Loucy (cell line): ENCODE measurements at regions not wholly inside any gene's neighbourhood (a gene's known extent, or its start where the extent isn't known, plus 50 kb on each side); places are given as distances from the start of the nearest gene placed in this dataset.

Experiments used
- H2AFZ ChIP-seq: fragments of 200-600 bp; sonication (generic); 2 replicates; pipeline ENCODE4 v1.6.0; 2016; ENCODE audit warnings: antibody characterized with exemption, mild to moderate bottlenecking, low read length, moderate library complexity
- H3F3A ChIP-seq: fragments of 200-600 bp; 2 replicates; pipeline ENCODE4 v1.6.0; 2016; ENCODE audit warnings: antibody characterized with exemption, low read depth, mild to moderate bottlenecking
- H3K27me3 ChIP-seq: fragments of 200-600 bp; sonication (generic); 2 replicates; pipeline ENCODE4 v1.6.1; 2014; ENCODE audit warnings: low read length, mild to moderate bottlenecking; ENCODE audit not compliant: insufficient read depth, poor library complexity, severe bottlenecking
- H3K36me3 ChIP-seq: fragments of 200-600 bp; sonication (generic); 2 replicates; pipeline ENCODE4 v1.6.1; 2016; ENCODE audit warnings: low read length; ENCODE audit not compliant: insufficient read depth
- H3K4me1 ChIP-seq: fragments of 200-600 bp; sonication (generic); 2 replicates; pipeline ENCODE4 v1.5.1; 2014; ENCODE audit warnings: low read length, mild to moderate bottlenecking; ENCODE audit not compliant: insufficient read depth, poor library complexity, severe bottlenecking
- H3K4me2 ChIP-seq: fragments of 200-600 bp; sonication (generic); 2 replicates; pipeline ENCODE4 v1.6.0; 2014; ENCODE audit warnings: antibody characterized with exemption, low read length, low read depth, mild to moderate bottlenecking; ENCODE audit not compliant: poor library complexity, severe bottlenecking
- H3K4me3 ChIP-seq: fragments of 200-600 bp; sonication (generic); 2 replicates; pipeline ENCODE4 v1.5.1; 2014; ENCODE audit warnings: low read length, mild to moderate bottlenecking, mixed read lengths; ENCODE audit not compliant: poor library complexity, severe bottlenecking
- H3K79me2 ChIP-seq: fragments of 200-600 bp; sonication (generic); 2 replicates; pipeline ENCODE4 v1.6.1; 2014; ENCODE audit warnings: low read length; ENCODE audit not compliant: insufficient read depth
- H3K9ac ChIP-seq: fragments of 200-600 bp; sonication (generic); 2 replicates; pipeline ENCODE4 v1.6.0; 2014; ENCODE audit warnings: mild to moderate bottlenecking, low read depth, low read length, moderate library complexity; ENCODE audit not compliant: poor library complexity, severe bottlenecking
- H3K9me2 ChIP-seq: fragments of 200-600 bp; sonication (generic); replicated peaks from 2 replicates; pipeline ENCODE4 v1.6.1; 2016; ENCODE audit warnings: low read depth, low read length, mixed read lengths
- H3K9me3 ChIP-seq: fragments of 200-600 bp; sonication (generic); 2 replicates; pipeline ENCODE4 v1.6.1; 2014; ENCODE audit warnings: mild to moderate bottlenecking, antibody characterized with exemption, low read length, low read depth; ENCODE audit not compliant: insufficient read depth
- H4K20me1 ChIP-seq: fragments of 200-600 bp; sonication (generic); 2 replicates; pipeline ENCODE4 v1.6.0; 2014; ENCODE audit warnings: antibody characterized with exemption, low read length, mild to moderate bottlenecking; ENCODE audit not compliant: insufficient read depth, poor library complexity, severe bottlenecking
- EZH2phosphoT487 ChIP-seq: fragments of 200-600 bp; IDR thresholded peaks from 2 replicates; pipeline ENCODE4 v1.6.1; 2018; ENCODE audit warnings: antibody characterized with exemption, mild to moderate bottlenecking, moderate library complexity, borderline replicate concordance
- TF ChIP-seq, protein P1 (sequence below): fragments of 200-600 bp; sonication (generic); conservative IDR thresholded peaks from 2 replicates; pipeline ENCODE4 v1.5.1; 2014; ENCODE audit warnings: mild to moderate bottlenecking, antibody characterized with exemption, low read length

DNA sequence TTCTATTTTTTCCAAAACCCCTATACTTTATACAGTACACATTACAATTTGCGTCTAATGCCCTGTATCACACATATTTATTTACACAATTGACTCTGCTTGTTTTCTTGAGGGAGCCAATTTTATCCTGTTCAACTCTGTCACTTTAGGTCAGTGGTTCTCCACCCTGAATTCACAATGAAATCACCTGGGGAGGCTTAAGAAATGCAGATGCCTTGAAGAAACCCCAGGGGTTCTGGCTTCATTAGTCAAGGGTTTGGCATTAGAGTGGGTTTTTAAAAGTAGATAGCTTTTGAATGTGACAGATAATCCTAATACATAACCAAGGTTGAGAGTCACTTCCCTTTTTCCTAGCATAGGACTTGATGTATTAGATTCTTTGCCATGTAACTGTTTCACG lies 398.6 kb upstream of the ERCC4 start:
- Histone ChIP-seq H3K4me1 (no peaks in the 10 kb centered on the region), H3K4me3 (no peak overlapping the region), H3K9me3 (no peaks in the 10 kb centered on the region), H3K79me2 (no peaks in the 10 kb centered on the region), H3K27me3 (no peaks in the 10 kb centered on the region), H3K9ac (no peak overlapping the region), H3F3A (no peaks in the 10 kb centered on the region), H3K36me3 (no peaks in the 10 kb centered on the region), H2AFZ (no peak overlapping the region), H3K4me2 (no peak overlapping the region), H4K20me1 (no peaks in the 10 kb centered on the region), H3K9me2 (no peaks in the 10 kb centered on the region)
- no peak for TF ChIP-seq EZH2phosphoT487
- TF ChIP-seq, protein P1, sequence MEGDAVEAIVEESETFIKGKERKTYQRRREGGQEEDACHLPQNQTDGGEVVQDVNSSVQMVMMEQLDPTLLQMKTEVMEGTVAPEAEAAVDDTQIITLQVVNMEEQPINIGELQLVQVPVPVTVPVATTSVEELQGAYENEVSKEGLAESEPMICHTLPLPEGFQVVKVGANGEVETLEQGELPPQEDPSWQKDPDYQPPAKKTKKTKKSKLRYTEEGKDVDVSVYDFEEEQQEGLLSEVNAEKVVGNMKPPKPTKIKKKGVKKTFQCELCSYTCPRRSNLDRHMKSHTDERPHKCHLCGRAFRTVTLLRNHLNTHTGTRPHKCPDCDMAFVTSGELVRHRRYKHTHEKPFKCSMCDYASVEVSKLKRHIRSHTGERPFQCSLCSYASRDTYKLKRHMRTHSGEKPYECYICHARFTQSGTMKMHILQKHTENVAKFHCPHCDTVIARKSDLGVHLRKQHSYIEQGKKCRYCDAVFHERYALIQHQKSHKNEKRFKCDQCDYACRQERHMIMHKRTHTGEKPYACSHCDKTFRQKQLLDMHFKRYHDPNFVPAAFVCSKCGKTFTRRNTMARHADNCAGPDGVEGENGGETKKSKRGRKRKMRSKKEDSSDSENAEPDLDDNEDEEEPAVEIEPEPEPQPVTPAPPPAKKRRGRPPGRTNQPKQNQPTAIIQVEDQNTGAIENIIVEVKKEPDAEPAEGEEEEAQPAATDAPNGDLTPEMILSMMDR = no peak

DNA sequence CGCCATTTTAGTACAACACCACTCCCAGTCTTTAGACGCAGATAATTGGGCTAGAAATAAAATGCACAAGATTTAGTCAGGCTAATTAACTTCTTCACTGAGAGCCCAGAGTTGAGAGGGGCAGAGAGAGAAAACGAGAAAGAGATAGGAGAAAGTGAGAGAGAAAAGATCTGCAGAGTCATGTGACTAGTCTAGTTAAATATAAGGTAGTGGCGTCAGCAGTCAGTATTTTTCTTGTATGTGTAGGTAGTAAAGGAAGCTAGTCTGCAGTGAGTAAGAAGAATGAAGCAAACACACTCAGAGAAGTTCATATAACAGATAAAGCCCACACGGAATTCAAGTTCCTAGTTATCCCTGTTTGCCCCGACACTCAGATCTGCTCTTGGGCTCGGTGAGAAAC lies 392.6 kb upstream of the ERCC4 start:
- Histone ChIP-seq H3K4me1 (no peaks in the 10 kb centered on the region), H4K20me1 (no peaks in the 10 kb centered on the region), H3K27me3 (no peaks in the 10 kb centered on the region), H3K4me3 (no peak overlapping the region), H3F3A (no peaks in the 10 kb centered on the region), H3K4me2 (no peak overlapping the region), H3K79me2 (no peaks in the 10 kb centered on the region), H3K9me2 (no peaks in the 10 kb centered on the region), H3K9me3 (no peaks in the 10 kb centered on the region), H3K9ac (no peak overlapping the region), H2AFZ (no peak overlapping the region), H3K36me3 (no peaks in the 10 kb centered on the region)
- TF ChIP-seq EZH2phosphoT487 = no peak
- TF ChIP-seq, protein P1 = no peak

DNA sequence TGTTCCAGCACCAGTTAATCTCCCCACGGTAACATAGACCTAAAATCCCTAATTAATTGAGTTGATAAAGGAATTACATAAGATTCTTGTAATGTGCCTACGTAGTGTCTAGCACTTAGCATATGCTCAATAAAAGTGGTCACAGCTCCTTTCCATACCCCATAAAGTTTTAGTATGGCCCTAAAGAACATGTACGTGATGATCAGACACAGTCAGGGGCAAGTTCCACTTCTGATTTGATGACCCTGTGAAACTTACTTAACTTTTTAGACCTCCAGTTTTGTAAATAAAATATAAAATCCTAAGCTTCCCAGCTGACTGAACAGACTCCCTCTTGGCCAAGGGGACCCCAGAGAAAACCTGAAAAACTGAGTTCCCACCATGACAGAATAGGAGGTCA lies 391.3 kb upstream of the ERCC4 start:
- no peak overlapping the region for H3K4me2 ChIP-seq
- no peaks in the 10 kb centered on the region for H3K36me3 ChIP-seq
- H4K20me1 ChIP-seq = no peaks in the 10 kb centered on the region
- H2AFZ ChIP-seq = no peak overlapping the region
- TF ChIP-seq EZH2phosphoT487 = no peak
- TF ChIP-seq, protein P1 = no peak
- H3F3A ChIP-seq = no peaks in the 10 kb centered on the region
- no peaks in the 10 kb centered on the region for H3K4me1 ChIP-seq
- no peak overlapping the region for H3K9ac ChIP-seq
- H3K79me2 ChIP-seq = no peaks in the 10 kb centered on the region
- no peaks in the 10 kb centered on the region for H3K9me3 ChIP-seq
- H3K9me2 ChIP-seq = no peaks in the 10 kb centered on the region
- no peaks in the 10 kb centered on the region for H3K27me3 ChIP-seq
- no peak overlapping the region for H3K4me3 ChIP-seq
